GM12864 (cell line): ENCODE measurements at regions not wholly inside any gene's neighbourhood (a gene's known extent, or its start where the extent isn't known, plus 50 kb on each side); places are given as distances from the start of the nearest gene placed in this dataset.

Experiments
- DNase-seq: peaks from one replicate; pipeline ENCODE4 v3.0.0-alpha.2; 2011; ENCODE audit warnings: low read depth
- H3K4me3 ChIP-seq: 2 replicates; pipeline ENCODE4 v1.5.1; 2011; ENCODE audit warnings: mild to moderate bottlenecking, low read depth, low read length, control low read depth
- TF ChIP-seq, protein P1 (sequence below): IDR thresholded peaks from 2 replicates; pipeline ENCODE4 v1.5.1; 2011; ENCODE audit warnings: low read depth, mild to moderate bottlenecking, moderate library complexity, low read length, control low read depth, inconsistent platforms; ENCODE audit errors: missing control alignments

DNA sequence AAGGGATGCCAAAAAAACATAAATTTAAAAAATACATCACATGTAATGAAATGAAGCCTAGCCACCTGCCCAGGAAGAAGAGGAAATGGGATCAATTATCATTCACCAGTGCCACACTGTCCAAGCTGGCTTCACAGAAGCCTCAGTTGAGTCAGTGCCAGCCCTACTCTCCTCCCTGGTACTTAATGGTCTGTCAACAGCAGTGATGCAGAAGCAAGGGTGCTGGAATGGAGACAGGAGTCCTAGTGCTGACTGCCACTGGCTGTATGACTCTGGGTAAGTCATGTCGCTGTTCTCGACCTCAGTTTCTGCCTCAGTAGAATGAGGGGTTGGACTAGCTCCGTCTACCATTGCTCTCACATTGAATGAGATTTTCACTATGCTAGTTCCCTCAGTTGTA is 78.5 kb upstream of the LARS2 start:
- TF ChIP-seq, protein P1, sequence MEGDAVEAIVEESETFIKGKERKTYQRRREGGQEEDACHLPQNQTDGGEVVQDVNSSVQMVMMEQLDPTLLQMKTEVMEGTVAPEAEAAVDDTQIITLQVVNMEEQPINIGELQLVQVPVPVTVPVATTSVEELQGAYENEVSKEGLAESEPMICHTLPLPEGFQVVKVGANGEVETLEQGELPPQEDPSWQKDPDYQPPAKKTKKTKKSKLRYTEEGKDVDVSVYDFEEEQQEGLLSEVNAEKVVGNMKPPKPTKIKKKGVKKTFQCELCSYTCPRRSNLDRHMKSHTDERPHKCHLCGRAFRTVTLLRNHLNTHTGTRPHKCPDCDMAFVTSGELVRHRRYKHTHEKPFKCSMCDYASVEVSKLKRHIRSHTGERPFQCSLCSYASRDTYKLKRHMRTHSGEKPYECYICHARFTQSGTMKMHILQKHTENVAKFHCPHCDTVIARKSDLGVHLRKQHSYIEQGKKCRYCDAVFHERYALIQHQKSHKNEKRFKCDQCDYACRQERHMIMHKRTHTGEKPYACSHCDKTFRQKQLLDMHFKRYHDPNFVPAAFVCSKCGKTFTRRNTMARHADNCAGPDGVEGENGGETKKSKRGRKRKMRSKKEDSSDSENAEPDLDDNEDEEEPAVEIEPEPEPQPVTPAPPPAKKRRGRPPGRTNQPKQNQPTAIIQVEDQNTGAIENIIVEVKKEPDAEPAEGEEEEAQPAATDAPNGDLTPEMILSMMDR = no peak
- no peak overlapping the region for H3K4me3 ChIP-seq
- DNase-seq = no peak

DNA sequence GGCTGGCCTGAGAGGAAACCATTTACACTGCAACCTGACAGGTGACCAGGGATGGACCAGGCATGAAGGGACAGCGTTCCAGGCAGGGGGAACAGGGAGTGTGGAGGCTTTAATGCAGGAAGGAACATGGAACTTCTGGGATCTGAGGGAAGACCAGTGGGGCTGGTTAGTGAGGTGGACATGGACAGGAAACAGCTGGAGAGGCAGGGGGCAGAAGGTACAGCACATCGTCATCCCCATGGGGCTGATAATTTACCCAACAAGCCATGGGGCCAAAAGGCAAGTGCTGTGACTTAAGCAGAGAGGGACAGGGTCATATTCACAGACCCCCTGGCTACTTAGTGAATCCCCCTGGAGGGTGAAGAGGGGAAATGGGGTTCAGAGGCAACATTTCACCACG is 77.0 kb upstream of the LARS2 start:
- no peak overlapping the region for H3K4me3 ChIP-seq
- TF ChIP-seq, protein P1 = no peak
- no peak for DNase-seq

DNA sequence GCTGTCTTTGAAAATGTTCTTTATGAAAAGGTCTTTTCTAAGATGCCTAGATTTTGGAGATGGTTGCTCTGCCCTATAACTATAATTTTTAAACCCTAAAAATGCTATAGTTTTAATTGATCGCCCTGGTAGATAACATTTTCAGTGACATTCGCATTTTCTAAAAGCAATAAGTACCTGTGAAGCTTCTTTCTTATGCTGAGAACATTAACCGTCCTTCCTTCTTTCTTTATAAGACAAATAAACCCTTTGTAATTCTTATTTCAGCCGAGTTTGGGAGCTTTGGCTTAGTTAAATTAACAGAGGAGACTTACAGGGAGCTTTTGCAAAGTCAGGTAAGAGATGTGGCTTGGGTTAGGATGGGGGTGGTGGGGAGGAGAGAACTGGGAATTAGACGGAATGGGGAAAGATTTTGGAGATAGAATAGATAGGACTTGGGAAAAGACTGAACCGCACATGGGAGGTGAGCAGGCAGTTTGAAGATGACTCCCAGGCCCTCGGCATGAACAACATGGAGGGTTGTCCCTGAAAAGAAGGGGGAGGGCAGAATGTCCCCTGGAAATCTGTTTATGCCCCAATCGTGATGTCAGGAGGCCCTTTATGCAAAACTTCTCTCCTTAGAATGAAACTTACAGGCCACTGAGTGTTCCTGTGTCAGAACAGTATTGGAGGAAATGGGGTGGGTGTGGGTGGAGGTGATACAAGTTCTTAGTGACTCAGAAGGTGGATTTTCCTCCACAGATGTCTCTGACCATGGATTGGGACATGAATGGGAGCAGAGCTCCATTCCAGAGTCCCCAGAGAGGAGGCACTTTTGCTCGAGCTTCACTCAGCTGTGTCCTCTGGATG is 76.2 kb upstream of the LARS2 start:
- TF ChIP-seq, protein P1 = no peak
- H3K4me3 ChIP-seq = no peak overlapping the region
- DNase-seq = no peak

DNA sequence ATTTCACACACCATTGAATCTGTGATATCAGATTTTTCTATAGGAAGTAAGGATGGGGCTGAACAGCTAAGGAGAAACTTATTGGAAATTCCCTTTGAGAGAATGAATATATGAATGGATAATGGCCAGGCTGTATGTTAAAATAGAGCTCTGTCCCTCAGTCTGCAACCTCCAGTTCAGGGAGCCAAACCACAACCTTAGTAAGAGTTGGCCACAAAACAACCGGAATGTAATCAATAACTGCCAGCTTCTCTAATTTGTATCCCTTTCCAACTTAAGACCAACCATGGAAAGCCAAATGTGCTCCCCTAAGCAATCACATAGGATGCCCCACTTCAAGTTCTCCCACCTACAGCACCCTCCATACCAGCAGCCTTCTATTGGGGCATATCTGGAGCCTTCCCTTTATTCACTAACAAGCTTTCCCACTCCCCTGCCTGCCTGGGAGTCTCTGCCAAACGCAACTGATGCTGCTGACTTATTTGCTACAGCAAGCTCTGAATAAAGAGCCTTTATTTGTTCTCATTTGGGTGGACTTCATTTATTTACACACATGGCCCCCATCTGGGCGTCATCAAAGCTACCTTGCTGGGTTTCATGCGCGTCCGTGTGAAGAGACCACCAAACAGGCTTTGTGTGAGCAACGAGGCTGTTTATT is 75.4 kb upstream of the LARS2 start:
- TF ChIP-seq, protein P1 = no peak
- no peak for DNase-seq
- H3K4me3 ChIP-seq = no peak overlapping the region

DNA sequence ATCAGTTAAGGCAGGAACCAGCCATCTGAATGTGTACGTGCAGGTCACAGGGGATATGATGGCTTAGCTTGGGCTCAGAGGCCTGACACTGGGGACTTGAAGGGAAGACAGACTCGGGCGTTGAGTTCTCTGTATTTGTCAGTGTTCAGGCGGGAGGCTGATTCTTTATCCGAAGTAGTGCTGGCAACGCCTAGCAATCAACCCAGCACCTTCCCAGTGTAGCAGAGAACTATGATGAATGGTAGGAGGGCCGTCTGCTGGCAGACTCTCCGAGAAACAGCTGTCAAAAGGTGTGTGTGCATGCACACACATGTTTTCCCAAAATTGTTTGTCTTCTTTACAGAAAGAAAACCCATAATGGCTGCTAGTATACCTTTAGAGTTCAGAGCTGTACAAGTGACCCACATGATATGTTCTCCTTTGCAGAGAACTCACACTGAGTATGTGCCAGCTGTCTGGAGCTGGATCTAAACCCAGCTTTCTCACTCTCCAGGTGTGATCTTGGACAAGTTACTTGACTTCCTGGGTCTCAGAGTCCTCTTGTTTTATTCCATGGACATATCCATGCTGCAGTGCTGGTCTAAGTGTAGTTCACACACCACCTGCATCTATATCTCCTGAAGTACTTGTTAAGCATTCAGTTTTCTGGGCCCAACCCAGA is 74.5 kb upstream of the LARS2 start:
- no peak for DNase-seq
- TF ChIP-seq, protein P1 = no peak
- H3K4me3 ChIP-seq = no peak overlapping the region

DNA sequence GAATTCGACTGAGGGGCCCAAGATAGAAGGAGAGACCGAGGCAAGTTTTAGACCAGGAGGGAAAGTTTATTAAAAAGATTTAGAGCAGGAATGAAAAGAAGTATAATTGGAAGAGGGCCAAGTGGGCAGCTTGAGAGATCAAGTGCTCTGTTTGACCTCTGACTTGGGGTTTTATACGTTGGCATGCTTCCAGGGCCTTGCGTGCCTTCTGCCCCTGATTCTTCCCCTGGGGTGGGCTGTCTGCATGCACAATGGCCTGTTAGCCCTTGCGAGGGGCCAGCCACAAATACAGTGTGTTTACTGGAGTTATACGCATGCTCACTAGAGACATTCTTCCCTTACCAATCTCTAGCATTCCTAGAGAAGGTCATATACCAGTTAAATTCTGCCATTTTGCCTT is 70.7 kb upstream of the LARS2 start:
- TF ChIP-seq, protein P1 = no peak
- no peak overlapping the region for H3K4me3 ChIP-seq
- no peak for DNase-seq
